ENCODE measurements at regions not wholly inside any gene's neighbourhood (a gene's known extent, or its start where the extent isn't known, plus 50 kb on each side); places are given as distances from the start of the nearest gene placed in this dataset.

DNA sequence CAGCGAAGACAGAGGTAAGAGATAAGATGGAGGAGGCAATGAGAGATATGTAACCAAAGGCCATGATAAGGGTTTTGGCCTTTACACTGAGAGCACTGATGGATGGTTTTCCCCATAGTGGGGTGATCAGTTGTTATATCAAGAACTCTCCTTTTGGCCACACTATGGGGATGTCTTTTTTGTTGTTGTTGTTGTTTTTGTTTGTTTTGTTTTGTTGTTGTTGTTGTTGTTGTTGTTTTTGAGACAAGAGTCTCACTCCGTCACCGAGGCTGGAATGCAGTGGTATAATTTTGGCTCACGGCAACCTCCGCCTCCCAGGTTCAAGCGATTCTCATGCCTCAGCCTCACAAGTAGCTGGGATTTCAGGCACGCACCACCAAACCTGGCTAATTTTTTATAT lies 244.8 kb upstream of the DYNLRB2 start:
- Histone ChIP-seq H3K9ac (replicated peaks; ENCODE audit: extremely low read depth, insufficient read depth, low read length) (no peak overlapping the region), H3K36me3 (ENCODE audit: control insufficient read depth in 2 of 2, extremely low read depth in 1 of 2, insufficient read depth in 2 of 2, low read length in 2 of 2) (no peaks in the 10 kb centered on the region), H3K9me3 (replicated peaks; ENCODE audit: control insufficient read depth, insufficient read depth, low read length) (no peaks in the 10 kb centered on the region), H3K27ac (ENCODE audit: insufficient read depth, low read depth, low read length) (no peak overlapping the region), H3K27me3 (ENCODE audit: control insufficient read depth in 2 of 2, insufficient read depth in 2 of 2, low read length in 2 of 2) (no peaks in the 10 kb centered on the region), H2AFZ (ENCODE audit: low read depth, low read length) (no peak overlapping the region), H3K4me1 (ENCODE audit: control insufficient read depth, extremely low read depth, insufficient read depth, low read length) (peaks cover 20% of the 10 kb centered on the region), H4K20me1 (replicated peaks; ENCODE audit: control insufficient read depth, extremely low read depth, insufficient read depth, low read length) (no peaks in the 10 kb centered on the region), H3K79me2 (ENCODE audit: control insufficient read depth, insufficient read depth, low read length) (no peaks in the 10 kb centered on the region), H3K9me1 (replicated peaks; ENCODE audit: control insufficient read depth, extremely low read depth, insufficient read depth, low read length) (no peaks in the 10 kb centered on the region), H3K4me3 (replicated peaks in 1 of 3; ENCODE audit: insufficient read depth in 1 of 3, low read depth in 1 of 3, low read length in 3 of 3) (no peak overlapping the region), H3K4me2 (ENCODE audit: insufficient read depth, low read length) (no peak overlapping the region)
- dilution Hi-C loops (cut with MboI; ENCODE audit: extremely low pct_ligation_motif_present, low sequenced_read_pairs) (no loop called here), intact Hi-C loops (cut with micrococcal nuclease) (no loop called here)
- CTCF ChIA-PET, result no interaction called here
- no peak for FAIRE-seq
- no TSS peak for BruUV-seq (replicated peaks)
- POLR2A ChIA-PET, result no interaction called here
- no peak for DNase-seq (ENCODE audit: low read depth, low spot score)
- TF ChIP-seq JUN (IDR thresholded peaks at IDR 0.05; ENCODE audit: borderline replicate concordance, insufficient read depth, insufficient read length, low read depth), result no peak
- TF ChIP-seq POLR2A (IDR thresholded peaks at IDR 0.05; ENCODE audit: low read depth, low read length), result no peak
- no peak for TF ChIP-seq GATA2 (IDR thresholded peaks at IDR 0.05; ENCODE audit: insufficient read depth, insufficient read length, low read depth, low read length)
- no peak for TF ChIP-seq EZH2 (IDR thresholded peaks at IDR 0.05; ENCODE audit: borderline replicate concordance, low read depth, low read length, severe bottlenecking)
- no peak for TF ChIP-seq FOS (IDR thresholded peaks at IDR 0.05; ENCODE audit: borderline replicate concordance, insufficient read depth, low read length)
- no peak for TF ChIP-seq POLR2AphosphoS5 (IDR thresholded peaks at IDR 0.05; ENCODE audit: insufficient read depth, low read depth, low read length)
- TF ChIP-seq MYC (IDR thresholded peaks at IDR 0.05; ENCODE audit: low read depth, low read length), result no peak
- no peak for TF ChIP-seq MAX (IDR thresholded peaks at IDR 0.05; ENCODE audit: insufficient read depth, insufficient read length)
- TF ChIP-seq CTCF (IDR thresholded peaks at IDR 0.05; ENCODE audit: extremely low read depth in 1 of 2, insufficient read depth in 1 of 2, low read depth in 1 of 2, low read length in 2 of 2), result no peak

Data from endothelial cell of umbilical vein (primary cell).